HEK293 (cell line): ENCODE measurements at regions not wholly inside any gene's neighbourhood (a gene's known extent, or its start where the extent isn't known, plus 50 kb on each side); places are given as distances from the start of the nearest gene placed in this dataset.

ENCODE experiments used
- CTCF ChIA-PET: fragments of 350-600 bp; formaldehyde crosslinking; extraction: SDS; loops from one replicate; lab custom pipeline; 2021; ENCODE audit warnings: antibody characterized with exemption; lab: Yijun Ruan, JAX
- POLR2A ChIA-PET: fragments of 300-600 bp; formaldehyde crosslinking; extraction: SDS; loops from one replicate; lab custom pipeline; 2020; ENCODE audit warnings: antibody characterized with exemption, inconsistent platforms; lab: Yijun Ruan, JAX
- H3K27ac ChIP-seq: fragments of 200-500 bp; sonication (Bioruptor generic); 2 replicates; pipeline ENCODE4 v1.5.1; 2014; ENCODE audit warnings: low read depth, low read length, control low read depth, inconsistent platforms; ENCODE audit errors: extremely low read depth
- H3K36me3 ChIP-seq, 2 experiments: fragments of 200-500 bp in 1 of 2; sonication (Bioruptor generic) in 1 of 2; 1 replicate in 1 of 2; 2 replicates in 1 of 2; pipeline ENCODE4 v1.5.1; 2014 to 2017; ENCODE audit warnings: inconsistent platforms in 2 of 2, low read length in 2 of 2; ENCODE audit not compliant: control insufficient read depth in 2 of 2, insufficient read depth in 1 of 2
- H3K4me1 ChIP-seq: fragments of 200-500 bp; sonication (Bioruptor generic); 2 replicates; pipeline ENCODE4 v1.5.1; 2014; ENCODE audit warnings: mild to moderate bottlenecking, low read length, inconsistent platforms; ENCODE audit not compliant: control insufficient read depth, insufficient read depth
- H3K4me3 ChIP-seq: 2 replicates; pipeline ENCODE4 v1.5.1; 2011; ENCODE audit warnings: low read depth, mild to moderate bottlenecking, control low read depth, low read length, moderate library complexity
- H3K9me3 ChIP-seq: fragments of 200-500 bp; sonication (Bioruptor generic); 2 replicates; pipeline ENCODE4 v1.5.1; 2014; ENCODE audit warnings: low read depth, low read length, inconsistent platforms; ENCODE audit not compliant: control insufficient read depth, insufficient read depth
- GLIS1 ChIP-seq: fragments of 450-650 bp; formaldehyde crosslinking; IDR thresholded peaks from 2 replicates; pipeline ENCODE4 v1.5.1; 2016; ENCODE audit warnings: missing biosample characterization, missing genetic modification characterization
- PRDM1 ChIP-seq: fragments of 450-650 bp; formaldehyde crosslinking; IDR thresholded peaks from 2 replicates; pipeline ENCODE4; 2016; ENCODE audit warnings: missing biosample characterization, missing genetic modification characterization
- REPIN1 ChIP-seq: fragments of 450-650 bp; formaldehyde crosslinking; IDR thresholded peaks from 2 replicates; pipeline ENCODE4 v1.5.1; 2017; ENCODE audit warnings: missing biosample characterization, missing genetic modification characterization, low read depth
- WT1 ChIP-seq: fragments of 450-650 bp; formaldehyde crosslinking; IDR thresholded peaks from 2 replicates; pipeline ENCODE4 v1.5.1; 2016; ENCODE audit warnings: missing biosample characterization, missing genetic modification characterization
- YY1 ChIP-seq: fragments of 450-650 bp; formaldehyde crosslinking; IDR thresholded peaks from 2 replicates; pipeline ENCODE4 v1.5.1; 2018; ENCODE audit warnings: missing biosample characterization, missing genetic modification characterization
- ZFP3 ChIP-seq: fragments of 450-650 bp; formaldehyde crosslinking; IDR thresholded peaks from 2 replicates; pipeline ENCODE4 v1.5.1; 2016; ENCODE audit warnings: low read depth, missing biosample characterization, missing genetic modification characterization
- ZNF146 ChIP-seq: fragments of 450-650 bp; formaldehyde crosslinking; IDR thresholded peaks from 2 replicates; pipeline ENCODE4 v1.5.1; 2016; ENCODE audit warnings: missing biosample characterization, missing genetic modification characterization
- ZNF175 ChIP-seq: fragments of 450-650 bp; formaldehyde crosslinking; IDR thresholded peaks from 2 replicates; pipeline ENCODE4 v1.5.1; 2016; ENCODE audit warnings: missing biosample characterization, missing genetic modification characterization
- ZNF19 ChIP-seq: fragments of 450-650 bp; formaldehyde crosslinking; IDR thresholded peaks from 2 replicates; pipeline ENCODE4; 2016; ENCODE audit warnings: missing biosample characterization, missing genetic modification characterization, low read depth
- ZNF214 ChIP-seq: fragments of 450-650 bp; formaldehyde crosslinking; IDR thresholded peaks from 2 replicates; pipeline ENCODE4 v1.5.1; 2017; ENCODE audit warnings: missing biosample characterization, mild to moderate bottlenecking, missing genetic modification characterization, borderline replicate concordance
- ZNF239 ChIP-seq: fragments of 450-650 bp; formaldehyde crosslinking; IDR thresholded peaks from 2 replicates; pipeline ENCODE4 v1.5.1; 2016; ENCODE audit warnings: missing biosample characterization, missing genetic modification characterization
- ZNF248 ChIP-seq: fragments of 450-650 bp; formaldehyde crosslinking; IDR thresholded peaks from 2 replicates; pipeline ENCODE4 v1.5.1; 2017; ENCODE audit warnings: missing biosample characterization, missing genetic modification characterization
- ZNF324 ChIP-seq: fragments of 450-650 bp; formaldehyde crosslinking; IDR thresholded peaks from 2 replicates; pipeline ENCODE4 v1.5.1; 2016; ENCODE audit warnings: missing biosample characterization, missing genetic modification characterization
- ZNF341 ChIP-seq: fragments of 450-650 bp; formaldehyde crosslinking; IDR thresholded peaks from 2 replicates; pipeline ENCODE4; 2016; ENCODE audit warnings: low read depth, missing biosample characterization, missing genetic modification characterization
- ZNF350 ChIP-seq: fragments of 450-650 bp; formaldehyde crosslinking; IDR thresholded peaks from 2 replicates; pipeline ENCODE4 v1.5.0; 2017; ENCODE audit warnings: missing biosample characterization, mild to moderate bottlenecking, missing genetic modification characterization
- ZNF560 ChIP-seq: fragments of 450-650 bp; formaldehyde crosslinking; IDR thresholded peaks from 2 replicates; pipeline ENCODE4 v1.5.1; 2017; ENCODE audit warnings: missing biosample characterization, missing genetic modification characterization, borderline replicate concordance
- ZNF600 ChIP-seq: fragments of 450-650 bp; formaldehyde crosslinking; IDR thresholded peaks from 2 replicates; pipeline ENCODE4 v1.5.1; 2016; ENCODE audit warnings: missing biosample characterization, missing genetic modification characterization
- ZNF654 ChIP-seq: fragments of 450-650 bp; formaldehyde crosslinking; IDR thresholded peaks from 2 replicates; pipeline ENCODE4 v1.5.1; 2016; ENCODE audit warnings: low read depth, missing biosample characterization, missing genetic modification characterization
- ZNF707 ChIP-seq: fragments of 450-650 bp; formaldehyde crosslinking; IDR thresholded peaks from 2 replicates; pipeline ENCODE4 v1.5.1; 2016; ENCODE audit warnings: missing biosample characterization, missing genetic modification characterization
- ZNF76 ChIP-seq: fragments of 450-650 bp; formaldehyde crosslinking; IDR thresholded peaks from 2 replicates; pipeline ENCODE4; 2016; ENCODE audit warnings: low read depth, missing biosample characterization, missing genetic modification characterization, borderline replicate concordance
- TF ChIP-seq, protein P1 (sequence below): fragments of 450-650 bp; IDR thresholded peaks from 2 replicates; pipeline ENCODE4 v1.5.1; 2018; ENCODE audit warnings: missing biosample characterization, missing genetic modification characterization
- TF ChIP-seq, protein P2 (sequence below): fragments of 450-650 bp; formaldehyde crosslinking; optimal IDR thresholded peaks from 2 replicates; pipeline ENCODE3; 2016; ENCODE audit warnings: missing biosample characterization, mild to moderate bottlenecking, missing genetic modification characterization
- TF ChIP-seq, protein P3 (sequence below): fragments of 450-650 bp; formaldehyde crosslinking; IDR thresholded peaks from 2 replicates; pipeline ENCODE4 v1.5.1; 2016; ENCODE audit warnings: missing biosample characterization, missing genetic modification characterization
- TF ChIP-seq, protein P4 (sequence below): fragments of 450-650 bp; formaldehyde crosslinking; IDR thresholded peaks from 2 replicates; pipeline ENCODE4 v1.5.1; 2016; ENCODE audit warnings: missing biosample characterization, missing genetic modification characterization
- TF ChIP-seq, protein P5 (sequence below): fragments of 450-650 bp; formaldehyde crosslinking; IDR thresholded peaks from 2 replicates; pipeline ENCODE4 v1.5.1; 2017; ENCODE audit warnings: missing biosample characterization, mild to moderate bottlenecking, missing genetic modification characterization, moderate library complexity

DNA sequence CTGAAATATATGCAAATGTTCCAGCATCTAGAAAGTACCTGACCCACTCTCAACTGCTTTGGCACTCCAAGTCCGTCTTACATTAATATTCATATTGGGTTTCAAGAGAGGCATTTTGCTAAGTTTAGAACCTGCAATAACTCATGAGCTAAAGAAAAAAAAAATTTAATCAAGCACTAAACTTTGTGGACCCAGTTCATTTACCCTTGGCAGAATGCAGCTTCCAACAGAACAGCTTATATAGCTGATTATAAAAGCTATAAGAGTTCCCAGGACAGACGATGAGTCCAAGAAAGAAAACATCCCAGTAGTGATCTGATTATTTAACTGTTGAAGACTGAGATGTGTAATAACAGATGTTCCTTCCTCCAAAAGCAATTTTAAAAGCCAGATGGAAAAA, 592.0 kb downstream of the KCNH5 start:
- no peak overlapping the region for H3K4me3 ChIP-seq
- CTCF ChIA-PET = no interaction called here
- H3K27ac ChIP-seq = no peak overlapping the region
- no peaks in the 10 kb centered on the region for H3K4me1 ChIP-seq
- H3K36me3 ChIP-seq = no peaks in the 10 kb centered on the region
- TF ChIP-seq, protein P1, sequence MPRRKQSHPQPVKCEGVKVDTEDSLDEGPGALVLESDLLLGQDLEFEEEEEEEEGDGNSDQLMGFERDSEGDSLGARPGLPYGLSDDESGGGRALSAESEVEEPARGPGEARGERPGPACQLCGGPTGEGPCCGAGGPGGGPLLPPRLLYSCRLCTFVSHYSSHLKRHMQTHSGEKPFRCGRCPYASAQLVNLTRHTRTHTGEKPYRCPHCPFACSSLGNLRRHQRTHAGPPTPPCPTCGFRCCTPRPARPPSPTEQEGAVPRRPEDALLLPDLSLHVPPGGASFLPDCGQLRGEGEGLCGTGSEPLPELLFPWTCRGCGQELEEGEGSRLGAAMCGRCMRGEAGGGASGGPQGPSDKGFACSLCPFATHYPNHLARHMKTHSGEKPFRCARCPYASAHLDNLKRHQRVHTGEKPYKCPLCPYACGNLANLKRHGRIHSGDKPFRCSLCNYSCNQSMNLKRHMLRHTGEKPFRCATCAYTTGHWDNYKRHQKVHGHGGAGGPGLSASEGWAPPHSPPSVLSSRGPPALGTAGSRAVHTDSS (tag by site-specific recombination) = no peak
- TF ChIP-seq ZNF600 (tag by site-specific recombination) (no peak), REPIN1 (tag by site-specific recombination) (no peak), ZNF341 (no peak), ZNF19 (tag by site-specific recombination) (no peak), ZNF324 (tag by site-specific recombination) (no peak), ZFP3 (no peak), WT1 (tag by site-specific recombination) (no peak), ZNF248 (tag by site-specific recombination) (no peak), ZNF214 (tag by site-specific recombination) (no peak)
- TF ChIP-seq, all 188 proteins: peak for 0
- H3K9me3 ChIP-seq = no peaks in the 10 kb centered on the region
- POLR2A ChIA-PET = no interaction called here

DNA sequence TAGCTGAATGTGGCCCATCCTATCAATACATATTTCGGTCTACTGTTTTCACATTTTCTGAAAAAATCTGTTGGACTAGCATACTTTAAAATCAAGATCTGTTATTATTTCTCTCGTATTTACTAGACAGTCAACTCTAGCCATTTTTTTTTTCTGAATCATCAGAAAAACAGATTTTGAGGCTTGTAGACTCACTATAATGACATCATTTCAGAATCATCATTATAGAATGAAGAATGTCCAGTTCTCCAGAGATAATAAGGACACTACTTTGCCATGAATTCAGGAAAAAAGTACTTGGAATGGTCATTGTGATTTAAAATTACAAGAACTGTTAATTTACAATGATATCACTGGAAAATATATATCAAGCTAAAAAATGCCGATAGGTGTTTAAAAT, 589.8 kb downstream of the KCNH5 start:
- H3K36me3 ChIP-seq = no peaks in the 10 kb centered on the region
- H3K27ac ChIP-seq = no peak overlapping the region
- H3K4me3 ChIP-seq = no peak overlapping the region
- POLR2A ChIA-PET = no interaction called here
- no peaks in the 10 kb centered on the region for H3K9me3 ChIP-seq
- H3K4me1 ChIP-seq = no peaks in the 10 kb centered on the region
- CTCF ChIA-PET = no interaction called here
- TF ChIP-seq ZNF239 (tag by site-specific recombination) = no peak
- TF ChIP-seq ZNF175 (tag by site-specific recombination) = no peak
- no peak for TF ChIP-seq ZNF76 (tag by site-specific recombination)
- no peak for TF ChIP-seq ZNF146
- no peak for TF ChIP-seq ZNF350 (tag by site-specific recombination)
- no peak for TF ChIP-seq ZNF654
- no peak for TF ChIP-seq ZNF560

DNA sequence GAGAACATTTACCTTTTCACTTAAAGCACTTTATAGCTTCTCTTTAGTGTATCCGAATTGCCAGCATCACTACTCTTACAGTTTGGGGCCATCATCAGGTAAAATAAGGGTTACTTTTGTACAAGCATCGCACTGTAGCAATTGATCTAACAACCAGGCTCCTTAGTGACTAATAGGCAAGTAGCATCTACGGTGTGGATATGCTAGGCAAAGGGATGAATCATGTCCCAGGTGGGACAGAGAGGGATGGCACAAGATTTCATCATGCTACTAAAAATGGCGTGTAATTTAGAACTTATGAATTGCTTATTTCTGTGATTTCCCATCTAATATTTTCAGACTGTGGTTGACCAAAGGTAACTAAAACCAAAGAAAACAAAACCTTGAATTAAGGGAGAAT, 582.3 kb downstream of the KCNH5 start:
- Histone ChIP-seq H3K9me3 (no peaks in the 10 kb centered on the region), H3K36me3 (no peaks in the 10 kb centered on the region), H3K27ac (no peak overlapping the region), H3K4me1 (no peaks in the 10 kb centered on the region), H3K4me3 (no peak overlapping the region)
- ChIA-PET POLR2A (no interaction called here), CTCF (no interaction called here)
- TF ChIP-seq, protein P2, sequence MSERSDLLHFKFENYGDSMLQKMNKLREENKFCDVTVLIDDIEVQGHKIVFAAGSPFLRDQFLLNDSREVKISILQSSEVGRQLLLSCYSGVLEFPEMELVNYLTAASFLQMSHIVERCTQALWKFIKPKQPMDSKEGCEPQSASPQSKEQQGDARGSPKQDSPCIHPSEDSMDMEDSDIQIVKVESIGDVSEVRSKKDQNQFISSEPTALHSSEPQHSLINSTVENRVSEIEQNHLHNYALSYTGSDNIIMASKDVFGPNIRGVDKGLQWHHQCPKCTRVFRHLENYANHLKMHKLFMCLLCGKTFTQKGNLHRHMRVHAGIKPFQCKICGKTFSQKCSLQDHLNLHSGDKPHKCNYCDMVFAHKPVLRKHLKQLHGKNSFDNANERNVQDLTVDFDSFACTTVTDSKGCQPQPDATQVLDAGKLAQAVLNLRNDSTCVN (tag by site-specific recombination) = no peak

DNA sequence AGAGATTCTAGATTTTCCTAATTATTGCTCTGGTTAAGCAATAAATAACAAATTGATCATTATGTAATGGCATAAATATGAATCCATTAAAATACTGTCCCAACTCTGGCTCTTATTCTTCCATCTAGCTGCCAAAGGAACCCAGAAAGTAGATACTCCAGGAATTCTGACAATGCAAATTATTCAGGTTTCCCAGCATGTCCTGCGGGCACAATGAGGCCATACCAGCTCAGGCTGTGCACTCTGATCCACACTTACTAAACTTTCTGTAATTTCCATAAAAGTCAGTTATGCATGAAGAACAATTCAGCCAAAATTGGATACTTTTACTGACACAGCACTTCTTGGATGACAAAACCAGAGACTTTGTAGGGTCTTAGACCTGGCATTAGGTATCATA, 576.3 kb downstream of the KCNH5 start:
- Histone ChIP-seq H3K27ac (no peak overlapping the region), H3K4me1 (no peaks in the 10 kb centered on the region), H3K36me3 (no peaks in the 10 kb centered on the region), H3K4me3 (no peak overlapping the region), H3K9me3 (no peaks in the 10 kb centered on the region)
- ChIA-PET POLR2A (no interaction called here), CTCF (no interaction called here)
- TF ChIP-seq YY1 (no peak), GLIS1 (no peak), ZNF707 (tag by site-specific recombination) (no peak), PRDM1 (no peak)
- TF ChIP-seq, protein P3, sequence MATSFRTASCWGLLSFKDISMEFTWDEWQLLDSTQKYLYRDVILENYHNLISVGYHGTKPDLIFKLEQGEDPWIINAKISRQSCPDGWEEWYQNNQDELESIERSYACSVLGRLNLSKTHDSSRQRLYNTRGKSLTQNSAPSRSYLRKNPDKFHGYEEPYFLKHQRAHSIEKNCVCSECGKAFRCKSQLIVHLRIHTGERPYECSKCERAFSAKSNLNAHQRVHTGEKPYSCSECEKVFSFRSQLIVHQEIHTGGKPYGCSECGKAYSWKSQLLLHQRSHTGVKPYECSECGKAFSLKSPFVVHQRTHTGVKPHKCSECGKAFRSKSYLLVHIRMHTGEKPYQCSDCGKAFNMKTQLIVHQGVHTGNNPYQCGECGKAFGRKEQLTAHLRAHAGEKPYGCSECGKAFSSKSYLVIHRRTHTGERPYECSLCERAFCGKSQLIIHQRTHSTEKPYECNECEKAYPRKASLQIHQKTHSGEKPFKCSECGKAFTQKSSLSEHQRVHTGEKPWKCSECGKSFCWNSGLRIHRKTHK (tag by site-specific recombination) = no peak
- TF ChIP-seq, protein P4, sequence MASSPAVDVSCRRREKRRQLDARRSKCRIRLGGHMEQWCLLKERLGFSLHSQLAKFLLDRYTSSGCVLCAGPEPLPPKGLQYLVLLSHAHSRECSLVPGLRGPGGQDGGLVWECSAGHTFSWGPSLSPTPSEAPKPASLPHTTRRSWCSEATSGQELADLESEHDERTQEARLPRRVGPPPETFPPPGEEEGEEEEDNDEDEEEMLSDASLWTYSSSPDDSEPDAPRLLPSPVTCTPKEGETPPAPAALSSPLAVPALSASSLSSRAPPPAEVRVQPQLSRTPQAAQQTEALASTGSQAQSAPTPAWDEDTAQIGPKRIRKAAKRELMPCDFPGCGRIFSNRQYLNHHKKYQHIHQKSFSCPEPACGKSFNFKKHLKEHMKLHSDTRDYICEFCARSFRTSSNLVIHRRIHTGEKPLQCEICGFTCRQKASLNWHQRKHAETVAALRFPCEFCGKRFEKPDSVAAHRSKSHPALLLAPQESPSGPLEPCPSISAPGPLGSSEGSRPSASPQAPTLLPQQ (tag by site-specific recombination) = no peak
- TF ChIP-seq, protein P5, sequence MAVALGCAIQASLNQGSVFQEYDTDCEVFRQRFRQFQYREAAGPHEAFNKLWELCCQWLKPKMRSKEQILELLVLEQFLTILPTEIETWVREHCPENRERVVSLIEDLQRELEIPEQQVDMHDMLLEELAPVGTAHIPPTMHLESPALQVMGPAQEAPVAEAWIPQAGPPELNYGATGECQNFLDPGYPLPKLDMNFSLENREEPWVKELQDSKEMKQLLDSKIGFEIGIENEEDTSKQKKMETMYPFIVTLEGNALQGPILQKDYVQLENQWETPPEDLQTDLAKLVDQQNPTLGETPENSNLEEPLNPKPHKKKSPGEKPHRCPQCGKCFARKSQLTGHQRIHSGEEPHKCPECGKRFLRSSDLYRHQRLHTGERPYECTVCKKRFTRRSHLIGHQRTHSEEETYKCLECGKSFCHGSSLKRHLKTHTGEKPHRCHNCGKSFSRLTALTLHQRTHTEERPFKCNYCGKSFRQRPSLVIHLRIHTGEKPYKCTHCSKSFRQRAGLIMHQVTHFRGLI (tag by site-specific recombination) = no peak
